Right cardiac atrium (tissue), 5 donors: ENCODE measurements at regions not wholly inside any gene's neighbourhood (a gene's known extent, or its start where the extent isn't known, plus 50 kb on each side); places are given as distances from the start of the nearest gene placed in this dataset.

Source experiments
- ATAC-seq, 2 donors: fragments of 200-7000 bp; cut with Tn5 transposase; one replicate each; pipeline versions ENCODE4 v1.8.0 to v1.9.1; 2020; ENCODE audit warnings: moderate library complexity in 2 of 2, mild to moderate bottlenecking in 1 of 2
- DNase-seq, 3 donors: peaks; one replicate each; pipeline ENCODE4 v3.0.0-alpha.2; 2020
- H3K27ac ChIP-seq: one replicate; pipeline ENCODE4 v1.5.1; 2013; ENCODE audit warnings: mild to moderate bottlenecking, low read length, control low read depth, moderate library complexity
- H3K27me3 ChIP-seq: one replicate; pipeline ENCODE4 v1.6.1; 2013; ENCODE audit not compliant: control insufficient read depth, insufficient read depth
- H3K4me1 ChIP-seq: one replicate; pipeline ENCODE4 v1.6.1; 2013; ENCODE audit warnings: low read length; ENCODE audit not compliant: control insufficient read depth, insufficient read depth
- H3K4me3 ChIP-seq: one replicate; pipeline ENCODE4 v1.5.1; 2013; ENCODE audit warnings: low read length, control low read depth
- H3K9me3 ChIP-seq: one replicate; pipeline ENCODE4 v1.6.1; 2013; ENCODE audit warnings: low read length; ENCODE audit not compliant: control insufficient read depth
- WGBS: extraction: QIAGEN DNeasy Blood & Tissue Kit; methylation state at CpG from one replicate; pipeline ENCODE4 v1.1.7; 2013; 5-methylcytosine and 5-hydroxymethylcytosine counted together
- intact Hi-C, 4 donors: fragments of 100-400 bp; cut with DNase I; formaldehyde crosslinking; loops; one replicate each; pipeline versions ENCODE4 v1.11.0 to v1.14.0; 2022 to 2023
- donor health status: healthy with polysubstance abuse.
- donor health status: DM: no; HTN: yes; CAD: no.
- donor health status: DM: no; HTN: no; CAD: no.
- donor health status: DM: no; HTN: yes; CAD: no; lungs with severe emphysema.
- donor health status: DM: yes; HTN: yes; CAD: no.

DNA sequence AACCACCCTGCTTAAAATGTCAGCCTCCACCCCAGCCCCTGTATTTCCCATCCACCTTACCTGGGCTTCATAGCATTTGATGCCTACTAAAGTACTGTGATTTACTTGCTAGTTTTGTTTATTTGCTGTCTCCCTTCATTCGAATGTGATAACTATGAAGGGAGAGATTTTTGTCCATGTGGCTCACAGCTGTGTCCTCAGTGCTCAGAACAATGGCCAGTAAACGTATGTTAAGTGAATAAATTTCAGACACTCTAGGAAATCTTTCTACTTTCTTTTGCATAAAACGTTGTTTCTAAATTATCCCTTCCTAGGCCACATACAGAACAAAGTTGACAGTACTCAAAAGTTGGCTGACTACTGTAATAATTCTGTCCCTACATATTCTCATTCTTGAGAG is 114.7 kb upstream of the OTUD4 start:
- intact Hi-C loops = no loop called here

DNA sequence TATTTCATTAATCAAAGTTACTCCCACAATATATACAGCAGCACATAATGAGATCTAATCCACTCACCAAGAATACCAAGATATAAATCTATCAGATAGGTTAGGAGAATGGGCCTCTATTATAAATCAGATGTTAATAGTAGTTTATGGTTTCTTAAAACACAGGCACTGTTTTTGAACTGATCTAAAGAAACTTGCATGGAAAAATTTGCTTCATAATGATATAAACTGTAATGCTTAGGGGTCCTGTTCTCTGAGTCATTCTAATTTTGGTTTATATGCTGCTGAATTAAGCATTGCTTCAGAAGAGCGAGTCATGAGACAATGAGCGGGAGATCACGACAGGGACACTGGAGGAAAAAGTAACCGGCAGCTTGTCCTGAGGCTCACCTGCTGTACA is 113.3 kb upstream of the OTUD4 start:
- no peaks in the 10 kb centered on the region for H3K9me3 ChIP-seq
- WGBS = 94% methylated on average over 4 of the region's 4 CpGs
- intact Hi-C loops = no loop called here
- H3K4me3 ChIP-seq = no peak overlapping the region
- DNase-seq = no peak
- no peaks in the 10 kb centered on the region for H3K4me1 ChIP-seq
- H3K27me3 ChIP-seq = no peaks in the 10 kb centered on the region
- no peak for ATAC-seq
- no peak overlapping the region for H3K27ac ChIP-seq

More for the DNA sequence above, 114.7 kb upstream of the OTUD4 start:
- no peak for ATAC-seq
- no peak overlapping the region for H3K27ac ChIP-seq
- no peaks in the 10 kb centered on the region for H3K9me3 ChIP-seq
- no peaks in the 10 kb centered on the region for H3K4me1 ChIP-seq
- no peaks in the 10 kb centered on the region for H3K27me3 ChIP-seq
- WGBS = 74% methylated on average over 3 of the region's 3 CpGs
- DNase-seq = no peak
- no peak overlapping the region for H3K4me3 ChIP-seq

DNA sequence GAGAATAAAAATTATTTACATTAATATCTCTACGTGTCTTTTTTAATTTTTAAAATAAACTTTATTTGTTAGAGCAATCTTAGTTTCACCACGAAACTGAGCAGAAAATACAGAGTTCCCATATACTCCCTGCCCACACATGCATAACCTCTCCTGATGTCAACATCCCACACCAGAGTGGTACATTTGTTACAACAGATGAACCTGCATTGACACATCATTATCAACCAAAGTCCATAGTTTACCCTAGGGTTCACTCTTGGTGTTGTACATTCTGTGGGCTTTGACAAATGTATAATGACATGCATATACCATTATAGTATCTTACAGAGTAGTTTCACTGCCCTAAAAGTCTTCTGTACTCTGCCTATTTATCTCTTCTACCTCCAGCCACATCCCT is 110.6 kb upstream of the OTUD4 start:
- H3K4me1 ChIP-seq = no peaks in the 10 kb centered on the region
- H3K27ac ChIP-seq = no peak overlapping the region
- WGBS = 88% methylated on average over 2 of the region's 2 CpGs
- no peak overlapping the region for H3K4me3 ChIP-seq
- no peaks in the 10 kb centered on the region for H3K9me3 ChIP-seq
- ATAC-seq (no peak), DNase-seq (no peak)
- intact Hi-C loops = no loop called here
- no peaks in the 10 kb centered on the region for H3K27me3 ChIP-seq

DNA sequence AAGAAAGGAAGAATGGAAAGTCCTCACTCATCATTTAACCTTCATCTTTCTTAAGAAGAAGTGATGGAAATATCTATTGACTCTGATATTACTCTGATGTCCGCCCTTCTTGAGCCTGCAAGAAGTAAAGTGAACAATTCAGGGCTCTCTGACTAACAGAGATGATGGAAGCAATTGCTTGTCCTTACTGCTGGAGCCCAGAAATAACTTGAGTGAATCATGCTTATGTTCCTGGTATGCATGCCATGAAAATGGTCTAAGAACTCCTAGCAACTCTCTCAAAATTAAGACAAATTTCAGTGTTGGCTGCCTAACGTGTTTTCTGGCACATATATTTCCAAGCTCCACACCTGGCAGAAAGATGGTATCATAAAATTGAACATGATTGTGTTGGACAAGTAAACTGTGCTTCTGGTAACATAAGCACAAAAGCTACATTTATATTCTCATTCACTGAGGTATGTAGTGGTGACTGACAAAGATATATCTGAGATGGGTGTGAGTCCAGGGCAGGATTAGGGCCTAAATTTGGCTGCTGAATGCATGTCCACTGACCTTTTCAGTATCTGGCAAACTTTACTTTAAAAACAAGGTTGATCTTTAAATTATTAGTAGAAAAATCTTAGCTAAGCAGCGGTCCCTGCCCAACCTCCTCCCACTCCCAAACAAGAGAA is 109.2 kb upstream of the OTUD4 start:
- no peak for ATAC-seq
- no peak overlapping the region for H3K27ac ChIP-seq
- WGBS = 83% methylated on average over 3 of the region's 3 CpGs
- no peaks in the 10 kb centered on the region for H3K27me3 ChIP-seq
- intact Hi-C loops = no loop called here
- H3K4me3 ChIP-seq = no peak overlapping the region
- H3K9me3 ChIP-seq = no peaks in the 10 kb centered on the region
- DNase-seq = no peak
- no peaks in the 10 kb centered on the region for H3K4me1 ChIP-seq

DNA sequence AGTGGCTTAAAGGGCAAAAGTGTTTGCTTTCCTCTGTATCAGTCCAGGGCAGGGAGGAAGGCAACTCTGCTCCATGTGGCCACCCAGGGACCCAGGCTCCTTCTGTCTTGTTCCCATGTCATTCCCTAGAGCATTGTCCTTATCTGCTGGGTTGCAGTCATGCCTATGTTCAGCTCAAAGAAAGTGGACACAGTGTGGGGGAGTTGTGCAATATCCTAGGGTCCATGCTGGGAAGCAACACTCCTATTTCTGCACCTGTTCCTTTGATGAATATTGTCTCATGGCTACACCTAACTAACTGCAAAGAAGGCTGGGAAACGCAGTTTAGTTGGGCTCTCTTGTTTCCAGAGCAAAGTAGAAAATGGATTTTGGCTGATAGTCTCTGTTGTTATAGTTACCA is 107.0 kb upstream of the OTUD4 start:
- ATAC-seq (no peak), DNase-seq (no peak)
- 96% methylated on average over 1 of the region's 1 CpG for WGBS
- Histone ChIP-seq H3K4me1 (no peaks in the 10 kb centered on the region), H3K27ac (no peak overlapping the region), H3K9me3 (no peaks in the 10 kb centered on the region), H3K4me3 (no peak overlapping the region), H3K27me3 (no peaks in the 10 kb centered on the region)
- intact Hi-C loops = no loop called here

DNA sequence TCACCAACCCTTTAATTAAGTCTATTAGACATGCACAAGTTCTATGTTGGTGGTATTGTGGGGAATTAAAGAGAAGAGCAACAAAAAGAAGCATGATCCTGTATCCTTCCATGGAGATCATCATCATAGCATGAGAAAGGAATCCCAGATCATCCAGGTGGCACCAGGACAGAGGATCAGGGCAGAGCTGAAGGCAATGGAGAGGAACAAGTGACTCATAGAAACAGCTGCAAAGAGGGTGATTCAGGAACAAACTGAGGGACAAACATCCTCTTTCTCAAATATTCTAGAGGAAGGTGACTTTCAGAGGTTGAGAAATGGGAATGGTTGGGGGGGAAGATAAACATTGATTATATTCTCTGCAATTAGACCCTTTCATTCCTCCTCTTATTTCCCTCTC is 105.5 kb upstream of the OTUD4 start:
- intact Hi-C loops = no loop called here
- Histone ChIP-seq H3K9me3 (no peaks in the 10 kb centered on the region), H3K27me3 (no peaks in the 10 kb centered on the region), H3K4me3 (no peak overlapping the region), H3K4me1 (no peaks in the 10 kb centered on the region), H3K27ac (no peak overlapping the region)
- DNase-seq = no peak
- no peak for ATAC-seq

DNA sequence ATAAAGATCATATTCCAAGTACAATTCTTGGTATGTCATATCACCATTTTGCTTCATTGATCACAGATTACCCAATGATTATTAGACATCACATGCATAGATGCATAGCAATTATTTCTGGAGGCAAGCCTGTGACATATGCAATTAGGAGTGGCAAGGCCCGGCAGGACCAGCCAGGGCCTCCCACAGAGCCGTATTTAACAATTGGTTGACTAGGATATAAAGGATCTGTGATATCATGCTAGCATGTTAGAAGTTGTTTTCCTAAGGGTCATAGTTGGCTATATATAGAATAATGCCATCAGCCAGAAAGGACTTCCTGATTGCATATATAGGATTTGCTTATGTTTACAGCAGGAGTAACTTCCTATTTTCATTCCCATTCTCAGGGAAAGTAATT is 103.5 kb upstream of the OTUD4 start:
- H3K4me3 ChIP-seq = no peak overlapping the region
- intact Hi-C loops = no loop called here
- no peaks in the 10 kb centered on the region for H3K27me3 ChIP-seq
- no peaks in the 10 kb centered on the region for H3K9me3 ChIP-seq
- no peak overlapping the region for H3K27ac ChIP-seq
- WGBS = 56% methylated on average over 2 of the region's 2 CpGs
- peaks cover 1% of the 10 kb centered on the region for H3K4me1 ChIP-seq
- DNase-seq (no peak), ATAC-seq (no peak)

DNA sequence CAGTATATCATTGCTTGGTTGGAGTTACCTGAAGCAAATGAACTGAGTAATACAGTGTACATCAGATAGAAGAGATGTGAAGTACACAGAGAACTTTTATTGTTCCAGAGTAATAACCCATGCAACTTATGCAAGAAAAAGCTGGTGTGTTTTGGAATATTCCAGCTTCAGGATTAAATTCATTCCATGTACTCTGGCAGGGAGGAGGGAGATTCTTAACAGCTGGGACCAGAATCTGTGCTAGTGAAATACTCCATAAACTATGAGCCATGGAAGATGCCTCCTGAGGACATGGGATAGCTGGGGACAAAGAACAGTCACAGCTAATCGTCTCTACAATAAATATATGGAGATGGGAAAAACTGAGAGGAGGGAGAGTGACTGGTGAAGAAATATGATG is 101.6 kb upstream of the OTUD4 start:
- intact Hi-C loops = no loop called here
- no peak overlapping the region for H3K27ac ChIP-seq
- peaks cover 3% of the 10 kb centered on the region for H3K4me1 ChIP-seq
- DNase-seq (no peak), ATAC-seq (no peak)
- no peaks in the 10 kb centered on the region for H3K27me3 ChIP-seq
- no peak overlapping the region for H3K4me3 ChIP-seq
- no peaks in the 10 kb centered on the region for H3K9me3 ChIP-seq
- WGBS = 69% methylated on average over 1 of the region's 1 CpG

DNA sequence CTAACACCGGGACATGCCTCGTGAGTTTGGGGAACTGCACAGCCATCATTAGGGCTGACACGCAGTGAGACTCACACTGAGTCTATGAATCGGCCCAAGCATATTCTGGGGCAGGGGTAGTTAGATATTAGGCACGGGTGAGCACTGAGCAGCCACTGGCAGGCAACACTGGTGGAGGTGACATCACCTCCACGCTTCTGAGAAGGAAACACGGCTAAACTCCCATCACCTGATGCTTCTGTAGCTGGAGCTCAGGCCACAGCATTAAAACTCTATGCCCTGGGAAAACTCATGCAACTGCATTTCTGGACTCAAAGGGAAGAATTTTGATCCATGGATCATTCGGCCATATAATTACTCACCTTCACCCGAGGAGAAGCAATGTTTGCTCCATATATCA is 100.8 kb upstream of the OTUD4 start:
- Histone ChIP-seq H3K27me3 (no peaks in the 10 kb centered on the region), H3K4me1 (peaks cover 3% of the 10 kb centered on the region), H3K27ac (no peak overlapping the region), H3K4me3 (no peak overlapping the region), H3K9me3 (no peaks in the 10 kb centered on the region)
- DNase-seq = no peak
- 87% methylated on average over 9 of the region's 9 CpGs for WGBS
- intact Hi-C loops = no loop called here
- no peak for ATAC-seq

DNA sequence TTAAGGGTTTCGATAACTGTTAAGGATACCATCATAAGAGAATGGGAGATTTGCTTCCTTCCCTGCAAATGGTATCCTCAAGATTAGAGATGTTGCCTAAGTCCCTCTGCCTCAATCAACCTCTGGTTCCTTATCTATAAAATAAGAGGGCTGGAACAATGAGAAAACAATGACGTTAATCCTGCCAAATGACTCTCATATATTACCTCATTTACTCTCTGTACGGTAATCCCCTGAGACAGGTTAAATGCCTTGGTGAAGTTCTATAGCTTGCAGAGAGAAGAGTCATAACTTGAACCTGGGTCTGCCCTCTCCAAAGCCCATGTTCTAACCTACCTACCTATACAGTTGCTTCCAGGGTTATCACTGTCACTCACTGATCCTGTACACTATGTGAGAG is 100.2 kb upstream of the OTUD4 start:
- H3K27ac ChIP-seq = no peak overlapping the region

DNA sequence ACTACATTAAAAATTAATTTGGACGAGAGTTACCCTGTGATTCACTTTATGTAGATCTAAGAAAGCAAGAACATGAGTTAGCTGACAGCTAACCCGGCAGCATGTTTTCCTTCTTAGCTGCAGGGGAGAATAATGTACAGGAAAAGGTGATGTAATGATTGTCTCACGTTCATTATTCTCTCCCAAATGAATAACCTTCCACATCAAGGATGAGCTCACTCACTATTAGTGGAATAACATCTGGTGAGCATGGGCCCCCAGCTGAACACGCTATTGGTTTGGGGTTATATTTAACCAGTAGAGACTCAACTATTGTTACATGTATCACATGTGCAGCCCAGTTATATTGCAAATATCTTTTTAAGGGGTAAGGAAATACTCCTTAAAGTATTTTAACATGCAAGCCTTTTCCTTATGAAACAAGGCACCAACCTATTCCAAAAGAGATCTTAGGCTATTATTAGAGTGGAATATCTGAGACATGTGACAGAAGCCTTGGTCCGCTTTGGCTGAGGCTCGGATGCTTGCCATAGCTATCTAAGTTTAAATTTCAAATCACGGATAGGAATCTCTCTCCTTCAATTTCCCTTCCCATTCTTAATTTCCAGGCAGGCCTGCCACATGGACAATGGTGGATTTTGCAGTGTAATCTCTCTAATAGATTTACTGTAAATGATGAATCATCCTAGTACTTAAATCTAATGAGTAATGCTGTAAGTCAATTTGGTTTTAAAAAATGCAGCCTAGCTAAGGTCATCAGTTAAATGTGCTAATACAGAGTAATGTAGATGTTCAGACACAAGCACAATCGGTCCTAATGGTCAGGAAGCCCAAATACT is 99.0 kb upstream of the OTUD4 start:
- ATAC-seq (peak in 1 of 2 donors; percentile 47), DNase-seq (no peak)
- 23% methylated on average over 8 of the region's 8 CpGs for WGBS
- H3K9me3 ChIP-seq = no peaks in the 10 kb centered on the region
- intact Hi-C loops = no loop called here
- H3K27ac ChIP-seq = peak overlapping the region; percentile 27
- H3K4me1 ChIP-seq = peaks cover 3% of the 10 kb centered on the region
- no peak overlapping the region for H3K4me3 ChIP-seq
- no peaks in the 10 kb centered on the region for H3K27me3 ChIP-seq

More for the DNA sequence above, 100.2 kb upstream of the OTUD4 start:
- intact Hi-C loops = no loop called here
- no peak for DNase-seq
- no peaks in the 10 kb centered on the region for H3K27me3 ChIP-seq
- WGBS = 69% methylated on average over 3 of the region's 3 CpGs
- no peaks in the 10 kb centered on the region for H3K9me3 ChIP-seq
- no peak for ATAC-seq
- peaks cover 3% of the 10 kb centered on the region for H3K4me1 ChIP-seq
- no peak overlapping the region for H3K4me3 ChIP-seq
